GM23248 (cell line): ENCODE measurements at regions not wholly inside any gene's neighbourhood (a gene's known extent, or its start where the extent isn't known, plus 50 kb on each side); places are given as distances from the start of the nearest gene placed in this dataset.

Source experiments
- DNase-seq: peaks from one replicate; pipeline ENCODE4 v3.0.0-alpha.2; 2015
- H2AFZ ChIP-seq: fragments of 200-600 bp; sonication (generic); 2 replicates; pipeline ENCODE4 v1.6.1; 2016; ENCODE audit warnings: antibody characterized with exemption
- H3F3A ChIP-seq: fragments of 200-600 bp; sonication (generic); 2 replicates; pipeline ENCODE4 v1.6.1; 2016; ENCODE audit warnings: mild to moderate bottlenecking, antibody characterized with exemption, mixed run types; ENCODE audit not compliant: insufficient read depth
- H3K27ac ChIP-seq: fragments of 200-600 bp; sonication (generic); 2 replicates; pipeline ENCODE4 v1.5.1; 2016; ENCODE audit warnings: mild to moderate bottlenecking
- H3K27me3 ChIP-seq: fragments of 200-600 bp; sonication (generic); replicated peaks from 2 replicates; pipeline ENCODE4 v1.6.1; 2016; ENCODE audit warnings: mild to moderate bottlenecking; ENCODE audit not compliant: insufficient read depth
- H3K36me3 ChIP-seq: fragments of 200-600 bp; sonication (generic); 2 replicates; pipeline ENCODE4 v1.6.1; 2016; ENCODE audit warnings: low read depth, mild to moderate bottlenecking
- H3K4me1 ChIP-seq: fragments of 200-600 bp; sonication (generic); 2 replicates; pipeline ENCODE4 v1.6.1; 2016; ENCODE audit warnings: mild to moderate bottlenecking; ENCODE audit not compliant: insufficient read depth
- H3K4me2 ChIP-seq: fragments of 200-600 bp; sonication (generic); one replicate; pipeline ENCODE4 v1.6.1; 2016; ENCODE audit warnings: mild to moderate bottlenecking; ENCODE audit not compliant: unreplicated experiment
- H3K4me3 ChIP-seq: fragments of 200-600 bp; sonication (generic); 2 replicates; pipeline ENCODE4 v1.5.1; 2016; ENCODE audit warnings: mild to moderate bottlenecking
- H3K79me2 ChIP-seq: fragments of 200-600 bp; sonication (generic); 2 replicates; pipeline ENCODE4 v1.6.1; 2016; ENCODE audit warnings: mild to moderate bottlenecking; ENCODE audit not compliant: insufficient read depth
- H3K9ac ChIP-seq: fragments of 200-600 bp; sonication (generic); 2 replicates; pipeline ENCODE4 v1.6.1; 2016; ENCODE audit warnings: mild to moderate bottlenecking
- H3K9me2 ChIP-seq: fragments of 200-600 bp; sonication (generic); 2 replicates; pipeline ENCODE4 v1.6.1; 2016; ENCODE audit warnings: mixed run types, mild to moderate bottlenecking, moderate library complexity; ENCODE audit not compliant: insufficient read depth
- H3K9me3 ChIP-seq: fragments of 200-600 bp; sonication (generic); one replicate; pipeline ENCODE4 v1.6.1; 2017; ENCODE audit warnings: low read depth
- H4K20me1 ChIP-seq: fragments of 200-600 bp; sonication (generic); 2 replicates; pipeline ENCODE4 v1.6.0; 2016; ENCODE audit not compliant: insufficient read depth
- EZH2 ChIP-seq: fragments of 200-600 bp; sonication (generic); IDR thresholded peaks from 2 replicates; pipeline ENCODE4 v1.6.1; 2018; ENCODE audit warnings: antibody characterized with exemption, mild to moderate bottlenecking; ENCODE audit not compliant: insufficient read depth, poor library complexity, severe bottlenecking
- EZH2phosphoT487 ChIP-seq: fragments of 200-600 bp; sonication (generic); IDR thresholded peaks from 2 replicates; pipeline ENCODE4 v1.6.1; 2018; ENCODE audit warnings: antibody characterized with exemption, moderate library complexity, mild to moderate bottlenecking, low read depth; ENCODE audit not compliant: insufficient read depth
- WGBS, 2 experiments: methylation state at CpG; one replicate each; pipeline ENCODE4 v1.1.6; 2015 to 2017; ENCODE audit warnings: low lambda C conversion rate in 2 of 2, low coverage in 1 of 2; ENCODE audit errors: missing lambda C conversion rate in 2 of 2; 5-methylcytosine and 5-hydroxymethylcytosine counted together
- in situ Hi-C: fragments of 300-500 bp; cut with MboI; formaldehyde crosslinking; loops from 2 replicates; pipeline ENCODE4 v1.15.0; 2020

- Histone ChIP-seq H3K79me2 (no peaks in the 10 kb centered on the region), H2AFZ (no peak overlapping the region), H3K27me3 (peaks cover 7% of the 10 kb centered on the region), H3K9ac (no peak overlapping the region), H3K27ac (no peak overlapping the region), H3K4me2 (no peak overlapping the region), H3K9me2 (no peaks in the 10 kb centered on the region), H3K4me3 (no peak overlapping the region), H4K20me1 (no peaks in the 10 kb centered on the region), H3F3A (no peaks in the 10 kb centered on the region), H3K9me3 (no peaks in the 10 kb centered on the region), H3K36me3 (no peaks in the 10 kb centered on the region), H3K4me1 (no peaks in the 10 kb centered on the region)
- WGBS, 2 experiments, result 46 to 53% methylated on average over 6 of the region's 6 CpGs
- no peak for TF ChIP-seq EZH2
- no peak for TF ChIP-seq EZH2phosphoT487
- in situ Hi-C loops, result no loop called here
- DNase-seq, result no peak
These were observed 437.6 kb downstream of the PRDM2 start for GRCh38 chr1:14137411-14138134.

- Histone ChIP-seq H3K4me1 (no peaks in the 10 kb centered on the region), H2AFZ (no peak overlapping the region), H3K36me3 (no peaks in the 10 kb centered on the region), H3K27ac (no peak overlapping the region), H3K79me2 (no peaks in the 10 kb centered on the region), H3K9me2 (no peaks in the 10 kb centered on the region), H4K20me1 (no peaks in the 10 kb centered on the region), H3K4me3 (no peak overlapping the region), H3F3A (no peaks in the 10 kb centered on the region), H3K9me3 (no peaks in the 10 kb centered on the region), H3K9ac (no peak overlapping the region), H3K27me3 (peaks cover 7% of the 10 kb centered on the region), H3K4me2 (no peak overlapping the region)
- TF ChIP-seq EZH2 (no peak), EZH2phosphoT487 (no peak)
- peak; percentile 44 for DNase-seq
- in situ Hi-C loops, result no loop called here
- WGBS, 2 experiments, result 27% methylated on average over 3 of the region's 3 CpGs
These were observed 438.1 kb downstream of the PRDM2 start for GRCh38 chr1:14138135-14138506.

- DNase-seq, result no peak
- in situ Hi-C loops, result no loop called here
- Histone ChIP-seq H3K9me3 (no peaks in the 10 kb centered on the region), H3K79me2 (no peaks in the 10 kb centered on the region), H3K27ac (no peak overlapping the region), H4K20me1 (no peaks in the 10 kb centered on the region), H3F3A (no peaks in the 10 kb centered on the region), H3K4me2 (no peak overlapping the region), H3K4me1 (no peaks in the 10 kb centered on the region), H3K4me3 (no peak overlapping the region), H2AFZ (no peak overlapping the region), H3K9me2 (no peaks in the 10 kb centered on the region), H3K9ac (no peak overlapping the region), H3K36me3 (no peaks in the 10 kb centered on the region), H3K27me3 (peaks cover 7% of the 10 kb centered on the region)
- 2 to 4% methylated on average over 6 of the region's 6 CpGs for WGBS, 2 experiments
- no peak for TF ChIP-seq EZH2
- TF ChIP-seq EZH2phosphoT487, result no peak
These were observed 438.7 kb downstream of the PRDM2 start for GRCh38 chr1:14138687-14139086.

- in situ Hi-C loops, result no loop called here
- peak; percentile 12 for DNase-seq
These were observed 440.9 kb downstream of the PRDM2 start for GRCh38 chr1:14140831-14141401.

More at GRCh38 chr1:14140831-14141401, 440.9 kb downstream of the PRDM2 start:
- Histone ChIP-seq H3K9ac (no peak overlapping the region), H3K9me2 (no peaks in the 10 kb centered on the region), H3K27me3 (peaks cover 7% of the 10 kb centered on the region), H3K4me1 (no peaks in the 10 kb centered on the region), H3F3A (no peaks in the 10 kb centered on the region), H3K36me3 (no peaks in the 10 kb centered on the region), H3K4me2 (no peak overlapping the region), H3K27ac (no peak overlapping the region), H2AFZ (no peak overlapping the region), H3K79me2 (no peaks in the 10 kb centered on the region), H3K9me3 (no peaks in the 10 kb centered on the region), H4K20me1 (no peaks in the 10 kb centered on the region), H3K4me3 (no peak overlapping the region)
- WGBS, 2 experiments, result 16 to 17% methylated on average over 13 of the region's 13 CpGs
- TF ChIP-seq EZH2phosphoT487, result no peak
- TF ChIP-seq EZH2, result no peak
